Fibroblast of lung (primary cell): ENCODE measurements at regions not wholly inside any gene's neighbourhood (a gene's known extent, or its start where the extent isn't known, plus 50 kb on each side); places are given as distances from the start of the nearest gene placed in this dataset.

ENCODE experiments used
- EZH2 ChIP-seq: IDR thresholded peaks from 2 replicates; pipeline ENCODE4 v1.5.1; 2012; ENCODE audit warnings: low read length, control low read depth, mild to moderate bottlenecking; ENCODE audit errors: missing control alignments
- TF ChIP-seq, protein P1 (sequence below), 2 donors: IDR thresholded peaks in 1 of 2; conservative IDR thresholded peaks in 1 of 2; 1 replicate in 1 of 2; 2 replicates in 1 of 2; pipeline ENCODE4 v1.5.1; 2011 to 2012; ENCODE audit warnings: low read length in 2 of 2, control low read depth in 1 of 2, inconsistent platforms in 1 of 2, low read depth in 1 of 2, mild to moderate bottlenecking in 1 of 2

DNA sequence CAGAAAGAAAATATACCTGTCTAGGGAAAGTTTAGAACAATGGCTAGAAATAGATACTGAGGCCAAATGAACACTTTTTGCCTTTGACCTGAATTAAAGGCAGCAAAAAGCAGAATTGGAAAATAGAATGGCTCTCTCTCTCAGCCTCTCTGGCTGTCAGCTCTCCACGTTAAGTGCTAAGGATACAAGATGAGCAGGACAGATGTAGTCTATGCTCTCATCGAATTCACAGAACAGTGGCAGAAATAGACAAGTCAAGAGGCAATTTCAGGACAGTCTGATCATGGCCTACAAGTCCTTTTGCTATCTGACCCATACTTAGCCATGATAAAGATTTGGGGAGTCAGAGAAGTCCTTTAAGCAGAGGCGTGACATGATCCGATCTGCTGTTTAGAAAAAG lies 120.2 kb upstream of the CREB1 start:
- TF ChIP-seq, protein P1, sequence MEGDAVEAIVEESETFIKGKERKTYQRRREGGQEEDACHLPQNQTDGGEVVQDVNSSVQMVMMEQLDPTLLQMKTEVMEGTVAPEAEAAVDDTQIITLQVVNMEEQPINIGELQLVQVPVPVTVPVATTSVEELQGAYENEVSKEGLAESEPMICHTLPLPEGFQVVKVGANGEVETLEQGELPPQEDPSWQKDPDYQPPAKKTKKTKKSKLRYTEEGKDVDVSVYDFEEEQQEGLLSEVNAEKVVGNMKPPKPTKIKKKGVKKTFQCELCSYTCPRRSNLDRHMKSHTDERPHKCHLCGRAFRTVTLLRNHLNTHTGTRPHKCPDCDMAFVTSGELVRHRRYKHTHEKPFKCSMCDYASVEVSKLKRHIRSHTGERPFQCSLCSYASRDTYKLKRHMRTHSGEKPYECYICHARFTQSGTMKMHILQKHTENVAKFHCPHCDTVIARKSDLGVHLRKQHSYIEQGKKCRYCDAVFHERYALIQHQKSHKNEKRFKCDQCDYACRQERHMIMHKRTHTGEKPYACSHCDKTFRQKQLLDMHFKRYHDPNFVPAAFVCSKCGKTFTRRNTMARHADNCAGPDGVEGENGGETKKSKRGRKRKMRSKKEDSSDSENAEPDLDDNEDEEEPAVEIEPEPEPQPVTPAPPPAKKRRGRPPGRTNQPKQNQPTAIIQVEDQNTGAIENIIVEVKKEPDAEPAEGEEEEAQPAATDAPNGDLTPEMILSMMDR (conservative IDR thresholded peaks at IDR 0.05 in 1 of 2, IDR thresholded peaks at IDR 0.05 in 1 of 2; ENCODE audit: low read depth in 1 of 2, low read length in 2 of 2): no peak
- TF ChIP-seq EZH2: no peak
